Neuronal stem cell (in vitro differentiated cells): ENCODE measurements at regions not wholly inside any gene's neighbourhood (a gene's known extent, or its start where the extent isn't known, plus 50 kb on each side); places are given as distances from the start of the nearest gene placed in this dataset.

Experiments
- DNase-seq: peaks from one replicate; pipeline ENCODE4 v3.0.0-alpha.2; 2013; ENCODE audit warnings: low spot score
- H2AFZ ChIP-seq: one replicate; pipeline ENCODE4 v1.6.1; 2013; ENCODE audit warnings: mild to moderate bottlenecking, low read length, inconsistent platforms
- H2AK5ac ChIP-seq: 2 replicates; pipeline ENCODE4 v1.6.1; 2013; ENCODE audit warnings: low read depth, mild to moderate bottlenecking, inconsistent platforms, low read length, moderate library complexity, mixed read lengths
- H2BK120ac ChIP-seq: 2 replicates; pipeline ENCODE4 v1.6.1; 2013; ENCODE audit warnings: low read depth, mild to moderate bottlenecking, inconsistent platforms, low read length, moderate library complexity, mixed read lengths
- H2BK12ac ChIP-seq: one replicate; pipeline ENCODE4 v1.6.1; 2013; ENCODE audit warnings: low read length, inconsistent platforms
- H2BK15ac ChIP-seq: 2 replicates; pipeline ENCODE4 v1.6.1; 2013; ENCODE audit warnings: mild to moderate bottlenecking, low read length, inconsistent platforms, mixed read lengths
- H2BK5ac ChIP-seq: one replicate; pipeline ENCODE4 v1.6.1; 2013; ENCODE audit warnings: inconsistent platforms, mild to moderate bottlenecking, low read length, moderate library complexity
- H3K14ac ChIP-seq: one replicate; pipeline ENCODE4 v1.6.1; 2013; ENCODE audit warnings: low read length, inconsistent platforms
- H3K18ac ChIP-seq: 2 replicates; pipeline ENCODE4 v1.6.1; 2013; ENCODE audit warnings: low read length, inconsistent platforms
- H3K23ac ChIP-seq: 2 replicates; pipeline ENCODE4 v1.6.1; 2013; ENCODE audit warnings: low read depth, mild to moderate bottlenecking, mixed read lengths, low read length, inconsistent platforms; ENCODE audit not compliant: poor library complexity
- H3K27ac ChIP-seq: replicated peaks from 3 replicates; pipeline ENCODE4 v1.5.1; 2013; ENCODE audit warnings: low read length, inconsistent platforms
- H3K27me3 ChIP-seq, 3 experiments: 2 replicates each; pipeline ENCODE4 v1.6.1; 2013; ENCODE audit warnings: low read length in 3 of 3, mild to moderate bottlenecking in 2 of 3, inconsistent platforms in 1 of 3, low read depth in 1 of 3, mixed read lengths in 1 of 3, moderate library complexity in 1 of 3; ENCODE audit not compliant: control insufficient read depth in 3 of 3, insufficient read depth in 3 of 3
- H3K36me3 ChIP-seq, 2 donors: replicated peaks in 1 of 2; 2 replicates each; pipeline ENCODE4 v1.6.1; 2013; ENCODE audit warnings: low read length in 2 of 2; ENCODE audit not compliant: control insufficient read depth in 2 of 2, insufficient read depth in 2 of 2
- H3K4ac ChIP-seq: 2 replicates; pipeline ENCODE4 v1.6.1; 2013; ENCODE audit warnings: inconsistent platforms, mild to moderate bottlenecking, low read length, moderate library complexity
- H3K4me1 ChIP-seq, 2 donors: 1 replicate in 1 of 2; 2 replicates in 1 of 2; pipeline ENCODE4 v1.6.1; 2013; ENCODE audit warnings: low read length in 2 of 2, low read depth in 1 of 2; ENCODE audit not compliant: control insufficient read depth in 2 of 2, insufficient read depth in 1 of 2
- H3K4me2 ChIP-seq: one replicate; pipeline ENCODE4 v1.6.1; 2013; ENCODE audit warnings: mild to moderate bottlenecking, low read length, inconsistent platforms; ENCODE audit not compliant: insufficient read depth, poor library complexity, severe bottlenecking
- H3K4me3 ChIP-seq, 2 donors: 2 replicates each; pipeline ENCODE4 v1.5.1; 2013; ENCODE audit warnings: low read length in 2 of 2, mild to moderate bottlenecking in 2 of 2, inconsistent platforms in 1 of 2, moderate library complexity in 1 of 2
- H3K79me1 ChIP-seq: one replicate; pipeline ENCODE4 v1.6.1; 2013; ENCODE audit warnings: low read depth, mild to moderate bottlenecking, inconsistent platforms, low read length, moderate library complexity
- H3K9ac ChIP-seq: one replicate; pipeline ENCODE4 v1.6.1; 2013; ENCODE audit warnings: mild to moderate bottlenecking, low read depth, low read length, inconsistent platforms; ENCODE audit not compliant: poor library complexity
- H3K9me3 ChIP-seq, 2 donors: replicated peaks in 1 of 2; 2 replicates each; pipeline versions ENCODE3 to v1.6.1; 2013; ENCODE audit warnings: low read length in 2 of 2, mild to moderate bottlenecking in 2 of 2, inconsistent platforms in 1 of 2, low read depth in 1 of 2, mixed read lengths in 1 of 2, moderate library complexity in 1 of 2; ENCODE audit not compliant: control insufficient read depth in 2 of 2, insufficient read depth in 1 of 2
- H4K8ac ChIP-seq: one replicate; pipeline ENCODE4 v1.6.1; 2013; ENCODE audit warnings: low read depth, mild to moderate bottlenecking, inconsistent platforms, low read length, moderate library complexity
- H4K91ac ChIP-seq: one replicate; pipeline ENCODE4 v1.6.1; 2013; ENCODE audit warnings: low read length, low read depth, mild to moderate bottlenecking, inconsistent platforms; ENCODE audit not compliant: poor library complexity
- WGBS, 2 donors: extraction: QIAGEN DNeasy Blood & Tissue Kit; methylation state at CpG; one replicate each; pipeline ENCODE4 v1.1.7; 2013; ENCODE audit warnings: missing lambda C conversion rate in 2 of 2, mixed read lengths in 1 of 2; ENCODE audit not compliant: insufficient read length in 2 of 2, insufficient replicate concordance in 1 of 2; ENCODE audit errors: extremely low coverage in 2 of 2; 5-methylcytosine and 5-hydroxymethylcytosine counted together

DNA sequence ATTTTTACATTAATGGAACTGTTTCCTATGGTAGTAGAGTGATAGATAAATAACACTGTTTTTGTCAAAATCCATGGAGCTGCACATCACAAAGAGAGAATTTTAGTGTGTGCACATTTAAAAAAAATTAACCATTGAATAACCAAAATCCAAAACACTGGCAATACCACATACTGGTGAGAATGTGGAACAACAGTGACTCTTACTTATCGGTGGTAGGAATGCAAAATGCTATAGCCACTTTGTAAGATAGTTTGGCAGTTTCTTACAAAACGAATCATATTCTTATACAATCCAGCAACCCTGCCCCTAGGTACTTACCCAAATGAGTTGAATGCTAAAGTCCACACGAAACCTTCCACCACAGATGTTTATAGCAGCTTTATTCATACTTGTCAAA lies 229.6 kb upstream of the GPR101 start:
- Histone ChIP-seq H4K8ac (no peak overlapping the region), H3K14ac (no peak overlapping the region), H3K36me3 (no peaks in the 10 kb centered on the region), H2BK120ac (no peak overlapping the region), H3K18ac (no peak overlapping the region), H3K4me3 (no peak overlapping the region), H3K4ac (no peak overlapping the region), H2BK15ac (no peak overlapping the region), H3K27me3 (no peaks in the 10 kb centered on the region), H3K4me2 (no peak overlapping the region), H3K9me3 (no peaks in the 10 kb centered on the region), H2BK5ac (no peak overlapping the region), H2AK5ac (no peak overlapping the region), H3K23ac (no peak overlapping the region), H3K4me1 (no peaks in the 10 kb centered on the region), H2BK12ac (no peak overlapping the region), H3K27ac (no peak overlapping the region), H4K91ac (no peak overlapping the region), H3K9ac (no peak overlapping the region), H2AFZ (no peak overlapping the region), H3K79me1 (no peaks in the 10 kb centered on the region)
- no peak for DNase-seq
- no CpG with 5 or more reads among the region's 3 CpGs for WGBS, 2 donors

DNA sequence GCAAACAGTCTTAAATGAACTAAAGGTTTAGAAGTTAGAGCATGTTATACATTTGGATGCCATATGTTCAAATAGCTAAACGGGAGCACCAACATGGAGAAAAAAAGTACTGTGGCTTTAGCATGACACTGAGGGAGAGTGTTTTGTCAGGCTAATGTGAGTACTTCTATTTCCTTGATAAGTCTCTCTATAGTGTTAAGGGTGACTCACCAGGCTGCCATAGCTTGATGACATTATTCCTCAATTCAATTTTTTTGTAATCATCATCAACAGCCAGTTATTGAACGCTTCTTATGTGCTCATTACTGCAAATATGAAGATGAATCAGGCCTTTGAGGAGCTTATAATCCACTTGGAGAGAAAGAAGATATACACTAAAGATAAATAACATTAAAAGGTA lies 211.4 kb upstream of the GPR101 start:
- H2BK5ac ChIP-seq = no peak overlapping the region
- no peak overlapping the region for H2AFZ ChIP-seq
- no peaks in the 10 kb centered on the region for H3K9me3 ChIP-seq
- H3K18ac ChIP-seq = no peak overlapping the region
- WGBS, 2 donors = no CpG with 5 or more reads among the region's 2 CpGs
- no peaks in the 10 kb centered on the region for H3K36me3 ChIP-seq
- no peak overlapping the region for H2BK12ac ChIP-seq
- H3K14ac ChIP-seq = no peak overlapping the region
- H2BK15ac ChIP-seq = no peak overlapping the region
- H3K4me3 ChIP-seq = no peak overlapping the region
- H4K91ac ChIP-seq = no peak overlapping the region
- H3K4me2 ChIP-seq = no peak overlapping the region
- no peak overlapping the region for H3K27ac ChIP-seq
- no peak overlapping the region for H4K8ac ChIP-seq
- DNase-seq = no peak
- no peak overlapping the region for H3K9ac ChIP-seq
- H2AK5ac ChIP-seq = no peak overlapping the region
- no peaks in the 10 kb centered on the region for H3K27me3 ChIP-seq
- H3K4ac ChIP-seq = no peak overlapping the region
- H2BK120ac ChIP-seq = no peak overlapping the region
- no peaks in the 10 kb centered on the region for H3K4me1 ChIP-seq
- no peaks in the 10 kb centered on the region for H3K79me1 ChIP-seq
- no peak overlapping the region for H3K23ac ChIP-seq

DNA sequence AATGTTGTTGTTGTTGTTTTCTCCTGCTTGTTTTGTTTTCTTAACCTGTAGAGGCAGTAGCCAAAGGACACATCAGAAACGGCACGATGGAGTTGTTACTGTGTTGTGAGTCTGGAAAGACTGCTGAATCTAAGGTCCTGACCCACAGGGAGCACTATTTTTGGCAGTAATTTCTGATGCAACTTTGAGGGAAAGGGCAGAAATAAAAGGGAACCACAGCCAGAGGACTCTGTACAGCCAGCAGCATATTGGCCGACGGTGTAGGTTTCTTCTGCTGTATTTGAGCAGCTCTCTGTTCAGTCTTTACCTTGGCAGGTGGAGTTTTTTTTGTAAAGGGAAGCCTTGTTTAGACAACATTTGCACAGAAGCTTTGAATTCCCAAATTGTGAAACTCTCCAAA lies 203.0 kb upstream of the GPR101 start:
- no peak overlapping the region for H2BK5ac ChIP-seq
- H3K36me3 ChIP-seq = no peaks in the 10 kb centered on the region
- no peak overlapping the region for H2AK5ac ChIP-seq
- no peak overlapping the region for H4K91ac ChIP-seq
- peaks cover 14 to 32% of the 10 kb centered on the region in 2 donors for H3K4me1 ChIP-seq
- no CpG with 5 or more reads among the region's 4 CpGs for WGBS, 2 donors
- no peak overlapping the region for H3K4me2 ChIP-seq
- H3K4me3 ChIP-seq = no peak overlapping the region
- no peak overlapping the region for H2BK120ac ChIP-seq
- H3K79me1 ChIP-seq = no peaks in the 10 kb centered on the region
- H3K14ac ChIP-seq = no peak overlapping the region
- no peak overlapping the region for H3K18ac ChIP-seq
- no peak overlapping the region for H2AFZ ChIP-seq
- H3K9me3 ChIP-seq = no peaks in the 10 kb centered on the region
- H3K4ac ChIP-seq = no peak overlapping the region
- no peak overlapping the region for H3K27ac ChIP-seq
- H3K27me3 ChIP-seq = no peaks in the 10 kb centered on the region
- DNase-seq = no peak
- no peak overlapping the region for H3K23ac ChIP-seq
- H2BK12ac ChIP-seq = no peak overlapping the region
- H4K8ac ChIP-seq = no peak overlapping the region
- no peak overlapping the region for H2BK15ac ChIP-seq
- H3K9ac ChIP-seq = no peak overlapping the region

DNA sequence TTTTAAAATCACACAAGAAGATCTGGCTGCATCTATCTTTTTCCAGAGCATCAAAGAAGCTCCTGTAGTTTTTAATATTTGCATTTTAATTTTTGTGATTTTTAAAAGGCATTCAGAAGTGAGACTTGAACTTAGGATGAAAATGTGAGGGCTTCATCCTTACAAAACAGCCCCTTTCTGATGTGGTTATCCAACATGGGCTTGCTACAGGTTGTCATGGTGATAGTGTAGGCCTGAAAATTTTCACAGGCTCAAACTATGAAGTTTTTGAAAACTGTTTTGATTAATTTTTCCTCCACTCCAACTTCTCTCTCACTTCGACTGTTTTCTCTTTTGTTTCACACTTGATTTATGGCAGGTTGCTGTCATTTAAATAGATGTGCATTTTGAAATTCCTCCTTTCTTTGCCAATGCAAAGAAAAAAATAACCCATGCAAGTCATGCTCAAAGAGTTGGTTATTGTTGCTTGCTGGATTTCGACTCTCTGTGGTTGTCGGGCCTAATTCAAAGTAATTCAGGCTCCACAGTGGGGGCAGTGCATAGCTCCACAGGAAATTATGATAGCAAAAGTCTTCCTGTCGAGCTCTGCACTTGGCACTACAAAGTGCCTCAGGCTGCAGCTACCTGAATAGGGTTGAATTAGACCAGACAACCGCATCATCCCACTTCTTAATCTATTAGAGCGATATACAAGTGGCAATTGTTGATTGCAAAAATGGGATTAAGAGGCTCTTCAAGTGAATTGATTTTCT lies 201.0 kb upstream of the GPR101 start:
- H3K27ac ChIP-seq = no peak overlapping the region
- H3K18ac ChIP-seq = no peak overlapping the region
- DNase-seq = no peak
- no CpG with 5 or more reads among the region's 6 CpGs for WGBS, 2 donors
- no peaks in the 10 kb centered on the region for H3K79me1 ChIP-seq
- no peak overlapping the region for H2AFZ ChIP-seq
- no peak overlapping the region for H2BK120ac ChIP-seq
- H4K91ac ChIP-seq = no peak overlapping the region
- no peaks in the 10 kb centered on the region for H3K27me3 ChIP-seq
- H3K9me3 ChIP-seq = no peaks in the 10 kb centered on the region
- H3K14ac ChIP-seq = no peak overlapping the region
- no peak overlapping the region for H2AK5ac ChIP-seq
- peaks cover 14 to 32% of the 10 kb centered on the region in 2 donors for H3K4me1 ChIP-seq
- no peak overlapping the region for H3K23ac ChIP-seq
- H3K4me2 ChIP-seq = no peak overlapping the region
- no peak overlapping the region for H2BK5ac ChIP-seq
- H3K9ac ChIP-seq = no peak overlapping the region
- no peak overlapping the region for H3K4me3 ChIP-seq
- H3K4ac ChIP-seq = no peak overlapping the region
- no peak overlapping the region for H4K8ac ChIP-seq
- no peak overlapping the region for H2BK15ac ChIP-seq
- no peak overlapping the region for H2BK12ac ChIP-seq
- no peaks in the 10 kb centered on the region for H3K36me3 ChIP-seq
